SK-N-MC (cell line): ENCODE measurements at regions not wholly inside any gene's neighbourhood (a gene's known extent, or its start where the extent isn't known, plus 50 kb on each side); places are given as distances from the start of the nearest gene placed in this dataset.

ENCODE experiments used
- EZH2 ChIP-seq: fragments of 200-600 bp; sonication (generic); IDR thresholded peaks from one replicate; pipeline ENCODE4 v1.6.1; 2017; ENCODE audit warnings: antibody characterized with exemption
- FOXP2 ChIP-seq: optimal IDR thresholded peaks from 2 replicates; pipeline ENCODE3; 2011; ENCODE audit warnings: mild to moderate bottlenecking, moderate library complexity; ENCODE audit not compliant: insufficient read depth; ENCODE audit errors: extremely low read length, control extremely low read depth
- POLR2AphosphoS5 ChIP-seq: IDR thresholded peaks from 2 replicates; pipeline ENCODE4 v1.6.1; 2012; ENCODE audit warnings: mild to moderate bottlenecking, low read depth, low read length, borderline replicate concordance

- TF ChIP-seq POLR2AphosphoS5, result no peak
- no peak for TF ChIP-seq EZH2
- TF ChIP-seq FOXP2, result no peak
Measured at GRCh38 chr17:36683387-36683786, 82.0 kb downstream of the MRM1 start.
